Muscle of leg (tissue), 3 donors: ENCODE measurements at regions not wholly inside any gene's neighbourhood (a gene's known extent, or its start where the extent isn't known, plus 50 kb on each side); places are given as distances from the start of the nearest gene placed in this dataset.

Experiments
- DNase-seq: peaks from one replicate; pipeline ENCODE4 v3.0.0; 2013
- H3K27ac ChIP-seq: one replicate; pipeline ENCODE4 v1.5.1; 2013; ENCODE audit warnings: mild to moderate bottlenecking, low read length, control low read depth
- H3K27me3 ChIP-seq: one replicate; pipeline ENCODE4 v1.6.1; 2013; ENCODE audit warnings: low read length; ENCODE audit not compliant: control insufficient read depth, insufficient read depth
- H3K36me3 ChIP-seq: one replicate; pipeline ENCODE4 v1.6.1; 2013; ENCODE audit warnings: low read length; ENCODE audit not compliant: control insufficient read depth, insufficient read depth
- H3K4me1 ChIP-seq: one replicate; pipeline ENCODE4 v1.6.1; 2013; ENCODE audit warnings: low read length; ENCODE audit not compliant: control insufficient read depth, insufficient read depth
- H3K4me3 ChIP-seq: one replicate; pipeline ENCODE4 v1.5.1; 2013; ENCODE audit warnings: low read length, control low read depth
- H3K9me3 ChIP-seq: replicated peaks from 2 replicates; pipeline ENCODE4 v1.6.1; 2013; ENCODE audit warnings: low read depth, low read length; ENCODE audit not compliant: control insufficient read depth
- WGBS: methylation state at CpG from one replicate; pipeline ENCODE4 v1.1.5; 2013; ENCODE audit warnings: missing lambda C conversion rate; ENCODE audit not compliant: insufficient coverage; 5-methylcytosine and 5-hydroxymethylcytosine counted together

- DNase-seq = no peak
- no peaks in the 10 kb centered on the region for H3K9me3 ChIP-seq
- H3K27me3 ChIP-seq = no peaks in the 10 kb centered on the region
- H3K36me3 ChIP-seq = no peaks in the 10 kb centered on the region
- no peak overlapping the region for H3K4me3 ChIP-seq
- no peaks in the 10 kb centered on the region for H3K4me1 ChIP-seq
- H3K27ac ChIP-seq = no peak overlapping the region
Observed at GRCh38 chr10:83333566-83333965, 805.7 kb upstream of the GHITM start.

- Histone ChIP-seq H3K9me3 (no peaks in the 10 kb centered on the region), H3K27ac (no peak overlapping the region), H3K36me3 (no peaks in the 10 kb centered on the region), H3K27me3 (no peaks in the 10 kb centered on the region), H3K4me1 (no peaks in the 10 kb centered on the region), H3K4me3 (no peak overlapping the region)
- DNase-seq = no peak
Observed at GRCh38 chr10:83343676-83344075, 795.6 kb upstream of the GHITM start.

GRCh38 chr10:83346266-83346910 lies 792.9 kb upstream of the GHITM start:
- no peak overlapping the region for H3K4me3 ChIP-seq
- no peaks in the 10 kb centered on the region for H3K36me3 ChIP-seq
- H3K27me3 ChIP-seq = no peaks in the 10 kb centered on the region
- WGBS = no CpG with 5 or more reads among the region's 2 CpGs
- H3K27ac ChIP-seq = no peak overlapping the region
- no peaks in the 10 kb centered on the region for H3K4me1 ChIP-seq
- no peak for DNase-seq
- no peaks in the 10 kb centered on the region for H3K9me3 ChIP-seq

- H3K9me3 ChIP-seq = peaks cover 3% of the 10 kb centered on the region
- no peaks in the 10 kb centered on the region for H3K4me1 ChIP-seq
- no peak for DNase-seq
- H3K27me3 ChIP-seq = no peaks in the 10 kb centered on the region
- no peak overlapping the region for H3K27ac ChIP-seq
- H3K4me3 ChIP-seq = no peak overlapping the region
- WGBS = no CpG with 5 or more reads among the region's 3 CpGs
- no peaks in the 10 kb centered on the region for H3K36me3 ChIP-seq
Observed at GRCh38 chr10:83352588-83352987, 786.7 kb upstream of the GHITM start.

GRCh38 chr10:83354456-83354855 lies 784.9 kb upstream of the GHITM start:
- peaks cover 5% of the 10 kb centered on the region for H3K9me3 ChIP-seq
- H3K4me3 ChIP-seq = no peak overlapping the region
- DNase-seq = no peak
- no peaks in the 10 kb centered on the region for H3K4me1 ChIP-seq
- WGBS = no CpG with 5 or more reads among the region's 1 CpG
- H3K36me3 ChIP-seq = no peaks in the 10 kb centered on the region
- H3K27ac ChIP-seq = no peak overlapping the region
- H3K27me3 ChIP-seq = no peaks in the 10 kb centered on the region

GRCh38 chr10:83357004-83357403 lies 782.3 kb upstream of the GHITM start:
- H3K4me3 ChIP-seq = no peak overlapping the region
- no peak for DNase-seq
- peaks cover 5% of the 10 kb centered on the region for H3K9me3 ChIP-seq
- H3K27me3 ChIP-seq = no peaks in the 10 kb centered on the region
- no peaks in the 10 kb centered on the region for H3K36me3 ChIP-seq
- H3K4me1 ChIP-seq = no peaks in the 10 kb centered on the region
- no CpG with 5 or more reads among the region's 1 CpG for WGBS
- no peak overlapping the region for H3K27ac ChIP-seq

- no peaks in the 10 kb centered on the region for H3K27me3 ChIP-seq
- peaks cover 5% of the 10 kb centered on the region for H3K9me3 ChIP-seq
- H3K4me1 ChIP-seq = no peaks in the 10 kb centered on the region
- no peak for DNase-seq
- no peak overlapping the region for H3K4me3 ChIP-seq
- no peak overlapping the region for H3K27ac ChIP-seq
- no peaks in the 10 kb centered on the region for H3K36me3 ChIP-seq
Observed at GRCh38 chr10:83357627-83358026, 781.7 kb upstream of the GHITM start.

- Histone ChIP-seq H3K9me3 (no peaks in the 10 kb centered on the region), H3K27ac (no peak overlapping the region), H3K27me3 (no peaks in the 10 kb centered on the region), H3K36me3 (no peaks in the 10 kb centered on the region), H3K4me1 (no peaks in the 10 kb centered on the region), H3K4me3 (no peak overlapping the region)
- no peak for DNase-seq
- 95% methylated on average over 3 of the region's 6 CpGs for WGBS
Observed at GRCh38 chr10:83367036-83367435, 772.3 kb upstream of the GHITM start.

GRCh38 chr10:83371696-83372490 lies 767.4 kb upstream of the GHITM start:
- H3K9me3 ChIP-seq = no peaks in the 10 kb centered on the region
- no peaks in the 10 kb centered on the region for H3K4me1 ChIP-seq
- no peaks in the 10 kb centered on the region for H3K27me3 ChIP-seq
- no peak overlapping the region for H3K27ac ChIP-seq
- H3K36me3 ChIP-seq = no peaks in the 10 kb centered on the region
- no peak overlapping the region for H3K4me3 ChIP-seq
- peak; percentile 21 for DNase-seq
- WGBS = 9% methylated on average over 1 of the region's 4 CpGs

GRCh38 chr10:83372646-83373045 lies 766.7 kb upstream of the GHITM start:
- no peak overlapping the region for H3K4me3 ChIP-seq
- WGBS = no CpG with 5 or more reads among the region's 2 CpGs
- H3K27me3 ChIP-seq = no peaks in the 10 kb centered on the region
- H3K9me3 ChIP-seq = no peaks in the 10 kb centered on the region
- H3K36me3 ChIP-seq = no peaks in the 10 kb centered on the region
- no peak for DNase-seq
- no peak overlapping the region for H3K27ac ChIP-seq
- no peaks in the 10 kb centered on the region for H3K4me1 ChIP-seq
